ENCODE measurements at regions not wholly inside any gene's neighbourhood (a gene's known extent, or its start where the extent isn't known, plus 50 kb on each side); places are given as distances from the start of the nearest gene placed in this dataset.

- no peaks in the 10 kb centered on the region for H3K9me3 ChIP-seq (replicated peaks)
- no peak for DNase-seq
- no peaks in the 10 kb centered on the region for H3K27me3 ChIP-seq (ENCODE audit: low read depth)
- intact Hi-C loops (cut with micrococcal nuclease) = no loop called here
- no peaks in the 10 kb centered on the region for H3K4me1 ChIP-seq
- H3K27ac ChIP-seq (replicated peaks) = no peak overlapping the region
- no peak overlapping the region for H3K4me3 ChIP-seq
- no peak for TF ChIP-seq CTCF (IDR thresholded peaks at IDR 0.05; ENCODE audit: borderline replicate concordance)
- no peaks in the 10 kb centered on the region for H3K36me3 ChIP-seq
Measured at GRCh38 chr2:13240061-13240460, 523.3 kb downstream of the TRIB2 start.

- intact Hi-C loops (cut with micrococcal nuclease) = no loop called here
- Histone ChIP-seq H3K36me3 (no peaks in the 10 kb centered on the region), H3K4me3 (no peak overlapping the region), H3K9me3 (replicated peaks) (no peaks in the 10 kb centered on the region), H3K27ac (replicated peaks) (no peak overlapping the region), H3K27me3 (ENCODE audit: low read depth) (no peaks in the 10 kb centered on the region), H3K4me1 (no peaks in the 10 kb centered on the region)
- no peak for TF ChIP-seq CTCF (IDR thresholded peaks at IDR 0.05; ENCODE audit: borderline replicate concordance)
- no peak for DNase-seq
Measured at GRCh38 chr2:13240789-13241487, 524.2 kb downstream of the TRIB2 start.

- Histone ChIP-seq H3K9me3 (replicated peaks) (no peaks in the 10 kb centered on the region), H3K4me1 (no peaks in the 10 kb centered on the region), H3K27ac (replicated peaks) (no peak overlapping the region), H3K27me3 (ENCODE audit: low read depth) (no peaks in the 10 kb centered on the region), H3K4me3 (no peak overlapping the region), H3K36me3 (no peaks in the 10 kb centered on the region)
- DNase-seq = no peak
- TF ChIP-seq CTCF (IDR thresholded peaks at IDR 0.05; ENCODE audit: borderline replicate concordance) = no peak
- intact Hi-C loops (cut with micrococcal nuclease) = no loop called here
Measured at GRCh38 chr2:13252615-13253014, 535.9 kb downstream of the TRIB2 start.

DNA sequence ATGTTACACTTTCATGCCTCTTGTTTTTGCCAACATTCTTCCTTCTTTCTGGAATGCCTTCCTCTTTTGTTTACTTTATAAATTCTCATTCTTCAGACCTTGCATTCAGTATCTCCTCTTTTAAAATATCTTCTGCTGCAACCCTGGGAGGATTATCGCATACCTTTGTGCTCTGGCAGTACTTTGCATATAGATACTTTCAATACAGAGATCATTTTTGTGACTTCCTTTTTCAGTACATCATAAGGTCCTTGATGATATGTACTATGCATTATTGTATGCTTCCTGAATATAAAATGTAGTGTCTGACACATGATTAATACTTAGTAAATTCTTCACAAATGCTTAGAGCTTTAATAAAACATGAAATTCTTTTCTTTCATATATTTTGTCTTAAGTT lies 538.7 kb downstream of the TRIB2 start:
- no peaks in the 10 kb centered on the region for H3K36me3 ChIP-seq
- H3K4me3 ChIP-seq = no peak overlapping the region
- no peaks in the 10 kb centered on the region for H3K27me3 ChIP-seq (ENCODE audit: low read depth)
- H3K27ac ChIP-seq (replicated peaks) = no peak overlapping the region
- no peaks in the 10 kb centered on the region for H3K9me3 ChIP-seq (replicated peaks)
- TF ChIP-seq CTCF (IDR thresholded peaks at IDR 0.05; ENCODE audit: borderline replicate concordance) = no peak
- intact Hi-C loops (cut with micrococcal nuclease) = no loop called here
- no peaks in the 10 kb centered on the region for H3K4me1 ChIP-seq
- no peak for DNase-seq

DNA sequence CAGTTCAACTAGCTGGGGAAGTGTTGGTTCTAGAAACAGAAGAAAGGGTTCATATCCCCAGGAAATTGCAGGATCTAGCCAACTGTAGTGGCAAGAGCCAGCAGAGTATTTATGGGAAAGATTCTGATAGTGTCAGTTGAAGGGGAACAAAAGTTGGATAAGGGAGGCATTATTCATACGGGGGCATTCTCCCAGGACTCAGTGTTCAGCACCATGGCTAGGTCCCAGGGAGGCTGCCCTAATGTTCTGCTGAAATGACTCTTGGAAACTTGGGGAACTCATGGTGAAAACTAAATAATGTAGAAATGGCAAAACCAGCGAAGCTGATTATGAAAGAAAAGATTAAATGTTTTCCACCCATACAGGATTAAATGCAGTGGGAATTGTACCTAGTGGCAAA lies 543.7 kb downstream of the TRIB2 start:
- Histone ChIP-seq H3K4me3 (no peak overlapping the region), H3K4me1 (no peaks in the 10 kb centered on the region), H3K9me3 (replicated peaks) (peaks cover 22% of the 10 kb centered on the region), H3K36me3 (no peaks in the 10 kb centered on the region), H3K27ac (replicated peaks) (no peak overlapping the region), H3K27me3 (ENCODE audit: low read depth) (no peaks in the 10 kb centered on the region)
- intact Hi-C loops (cut with micrococcal nuclease) = no loop called here
- DNase-seq = no peak
- TF ChIP-seq CTCF (IDR thresholded peaks at IDR 0.05; ENCODE audit: borderline replicate concordance) = no peak

Measured in left ventricle myocardium inferior (tissue), 1 donor.